ENCODE measurements at regions not wholly inside any gene's neighbourhood (a gene's known extent, or its start where the extent isn't known, plus 50 kb on each side); places are given as distances from the start of the nearest gene placed in this dataset.

GRCh38 chr9:73064315-73064714 lies 87.3 kb upstream of the ANXA1 start:
- TF ChIP-seq, protein P1, sequence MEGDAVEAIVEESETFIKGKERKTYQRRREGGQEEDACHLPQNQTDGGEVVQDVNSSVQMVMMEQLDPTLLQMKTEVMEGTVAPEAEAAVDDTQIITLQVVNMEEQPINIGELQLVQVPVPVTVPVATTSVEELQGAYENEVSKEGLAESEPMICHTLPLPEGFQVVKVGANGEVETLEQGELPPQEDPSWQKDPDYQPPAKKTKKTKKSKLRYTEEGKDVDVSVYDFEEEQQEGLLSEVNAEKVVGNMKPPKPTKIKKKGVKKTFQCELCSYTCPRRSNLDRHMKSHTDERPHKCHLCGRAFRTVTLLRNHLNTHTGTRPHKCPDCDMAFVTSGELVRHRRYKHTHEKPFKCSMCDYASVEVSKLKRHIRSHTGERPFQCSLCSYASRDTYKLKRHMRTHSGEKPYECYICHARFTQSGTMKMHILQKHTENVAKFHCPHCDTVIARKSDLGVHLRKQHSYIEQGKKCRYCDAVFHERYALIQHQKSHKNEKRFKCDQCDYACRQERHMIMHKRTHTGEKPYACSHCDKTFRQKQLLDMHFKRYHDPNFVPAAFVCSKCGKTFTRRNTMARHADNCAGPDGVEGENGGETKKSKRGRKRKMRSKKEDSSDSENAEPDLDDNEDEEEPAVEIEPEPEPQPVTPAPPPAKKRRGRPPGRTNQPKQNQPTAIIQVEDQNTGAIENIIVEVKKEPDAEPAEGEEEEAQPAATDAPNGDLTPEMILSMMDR (optimal IDR thresholded peaks at IDR 0.05 in 1 of 3, IDR thresholded peaks at IDR 0.05 in 1 of 3, conservative IDR thresholded peaks at IDR 0.05 in 1 of 3; ENCODE audit: extremely low read depth in 1 of 3, insufficient read depth in 2 of 3, low read length in 3 of 3), result no peak
- no peak for TF ChIP-seq EZH2 (IDR thresholded peaks at IDR 0.05; ENCODE audit: low read length)
